ENCODE measurements at regions not wholly inside any gene's neighbourhood (a gene's known extent, or its start where the extent isn't known, plus 50 kb on each side); places are given as distances from the start of the nearest gene placed in this dataset.
"Not testable (repeated sequence)": the region's sequence is repeated elsewhere in the genome, so short reads cannot be mapped to it uniquely, and the experiment has no call there.

DNA sequence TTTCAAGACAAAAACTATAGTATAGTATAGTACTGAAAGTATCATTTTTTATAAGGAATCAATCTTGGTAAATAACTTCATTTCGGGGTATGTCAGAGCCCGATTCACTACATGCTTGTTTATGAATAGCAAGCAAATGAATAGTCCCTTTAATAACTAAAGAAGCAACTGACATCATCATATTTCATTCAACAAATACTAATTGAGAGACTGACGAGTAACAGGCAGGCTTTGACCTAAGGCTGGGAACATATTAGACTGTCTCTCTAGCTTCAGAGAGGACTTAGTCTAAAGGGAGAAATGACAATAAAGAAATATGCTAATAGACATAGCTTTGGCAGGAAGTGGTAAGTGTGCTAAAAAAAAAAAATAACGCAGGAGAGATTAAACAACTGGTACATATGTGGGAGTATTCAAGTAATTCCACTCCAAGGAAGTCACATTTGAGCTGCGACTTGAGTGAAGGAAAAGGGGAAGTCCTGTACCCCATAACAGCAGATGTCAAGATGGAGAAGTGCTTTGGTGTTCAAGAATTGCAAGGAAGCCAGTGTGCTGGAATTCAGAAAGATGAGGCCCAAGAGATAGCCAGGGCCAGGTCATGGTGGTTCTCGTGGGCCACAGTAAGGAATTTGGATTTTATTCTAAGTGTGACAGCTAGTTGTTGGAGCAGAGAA, 284.9 kb downstream of the FBXO8 start:
- H3K27me3 ChIP-seq (ENCODE audit: insufficient read depth, poor library complexity, severe bottlenecking), result no peaks in the 10 kb centered on the region
- no peak overlapping the region for H3K27ac ChIP-seq (replicated peaks)
- TF ChIP-seq SPI1 (IDR thresholded peaks at IDR 0.05; ENCODE audit: borderline replicate concordance, low read depth) (peak; percentile 99), POLR2AphosphoS5 (IDR thresholded peaks at IDR 0.05; ENCODE audit: low read depth) (0 out of 2 replicates have a peak, but pooled peaks have one; percentile 23), REST (IDR thresholded peaks at IDR 0.05; ENCODE audit: insufficient replicate concordance, low read depth) (no peak)
- no peak overlapping the region for H3K4me3 ChIP-seq (replicated peaks; ENCODE audit: insufficient read depth, low read length)
- peak in 1 of 2 experiments; percentile 61 for DNase-seq (ENCODE audit: low read depth in 1 of 2, low spot score in 1 of 2)

GRCh38 chr4:173995779-173996178, 287.7 kb downstream of the FBXO8 start:
- not testable (repeated sequence) for H3K27me3 ChIP-seq (ENCODE audit: insufficient read depth, poor library complexity, severe bottlenecking); H3K27ac ChIP-seq (replicated peaks); H3K4me3 ChIP-seq (replicated peaks; ENCODE audit: insufficient read depth, low read length); DNase-seq (ENCODE audit: low read depth in 1 of 2, low spot score in 1 of 2)

DNA sequence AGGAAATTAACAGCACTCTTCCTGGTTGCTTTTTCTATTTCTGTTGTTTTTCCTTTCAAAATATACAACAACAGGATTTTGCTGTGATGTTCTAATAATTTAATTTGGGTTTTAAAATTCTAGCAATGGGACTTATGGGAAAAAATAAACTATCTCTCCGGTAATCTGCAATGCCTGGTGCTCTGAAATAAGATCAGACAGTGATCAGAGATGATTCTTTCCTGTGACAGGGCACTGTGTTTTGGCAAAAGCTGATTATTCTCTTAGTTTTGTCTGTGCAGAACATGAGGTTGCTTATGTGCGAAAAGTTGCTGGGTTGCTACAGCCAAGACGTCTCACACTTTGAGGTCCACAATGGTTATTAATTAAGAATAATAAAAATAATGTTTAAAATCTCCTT, 291.7 kb downstream of the FBXO8 start:
- no peaks in the 10 kb centered on the region for H3K27me3 ChIP-seq (ENCODE audit: insufficient read depth, poor library complexity, severe bottlenecking)
- H3K4me3 ChIP-seq (replicated peaks; ENCODE audit: insufficient read depth, low read length), result no peak overlapping the region
- DNase-seq (ENCODE audit: low read depth in 1 of 2, low spot score in 1 of 2), result no peak
- no peak overlapping the region for H3K27ac ChIP-seq (replicated peaks)
- no peak for TF ChIP-seq REST (IDR thresholded peaks at IDR 0.05; ENCODE audit: insufficient replicate concordance, low read depth)
- TF ChIP-seq SPI1 (IDR thresholded peaks at IDR 0.05; ENCODE audit: borderline replicate concordance, low read depth), result no peak
- TF ChIP-seq CTCF (IDR thresholded peaks at IDR 0.05; ENCODE audit: insufficient read depth, low read length), result no peak
- no peak for TF ChIP-seq GABPA (IDR thresholded peaks at IDR 0.05; ENCODE audit: low read depth)
- no peak for TF ChIP-seq POLR2AphosphoS5 (IDR thresholded peaks at IDR 0.05; ENCODE audit: low read depth)

DNA sequence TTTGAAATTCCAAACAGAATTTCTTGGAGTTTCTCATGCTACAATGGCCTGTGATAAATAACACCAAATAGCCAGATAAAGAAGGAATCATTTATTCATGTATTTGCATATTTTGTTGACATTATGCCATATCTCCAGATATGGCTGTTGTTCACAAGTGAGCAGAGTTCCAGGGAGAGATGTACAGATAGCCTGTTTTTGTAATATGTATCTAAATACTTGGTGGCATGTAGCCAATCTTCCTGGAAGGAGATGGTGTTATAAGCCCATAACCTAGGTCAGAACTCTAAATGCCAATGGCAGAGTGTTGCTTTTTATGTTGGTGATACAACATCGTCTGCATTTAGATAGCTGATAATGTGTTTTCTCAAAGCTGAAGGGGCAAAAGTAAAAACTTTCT, 292.2 kb downstream of the FBXO8 start:
- Histone ChIP-seq H3K4me3 (replicated peaks; ENCODE audit: insufficient read depth, low read length) (no peak overlapping the region), H3K27ac (replicated peaks) (no peak overlapping the region), H3K27me3 (ENCODE audit: insufficient read depth, poor library complexity, severe bottlenecking) (no peaks in the 10 kb centered on the region)
- TF ChIP-seq SPI1 (IDR thresholded peaks at IDR 0.05; ENCODE audit: borderline replicate concordance, low read depth) (no peak), REST (IDR thresholded peaks at IDR 0.05; ENCODE audit: insufficient replicate concordance, low read depth) (no peak), CTCF (IDR thresholded peaks at IDR 0.05; ENCODE audit: insufficient read depth, low read length) (no peak), GABPA (IDR thresholded peaks at IDR 0.05; ENCODE audit: low read depth) (no peak), POLR2AphosphoS5 (IDR thresholded peaks at IDR 0.05; ENCODE audit: low read depth) (no peak)
- DNase-seq (ENCODE audit: low read depth in 1 of 2, low spot score in 1 of 2), result no peak

Measured in HL-60 (cell line).